ENCODE measurements at regions not wholly inside any gene's neighbourhood (a gene's known extent, or its start where the extent isn't known, plus 50 kb on each side); places are given as distances from the start of the nearest gene placed in this dataset.

- H3K9me3 ChIP-seq (ENCODE audit: control insufficient read depth, insufficient read depth, low read depth, low read length), result no peaks in the 10 kb centered on the region
- no peaks in the 10 kb centered on the region for H4K20me1 ChIP-seq (ENCODE audit: control insufficient read depth, extremely low read depth, insufficient read depth, low read length)
- no peak overlapping the region for H2AFZ ChIP-seq (ENCODE audit: low read length)
- TF ChIP-seq CTCF (conservative IDR thresholded peaks at IDR 0.05 in 1 of 2, IDR thresholded peaks at IDR 0.05 in 1 of 2; ENCODE audit: low read depth in 1 of 2, low read length in 2 of 2) (no peak), EZH2 (IDR thresholded peaks at IDR 0.05; ENCODE audit: low read length, missing control alignments) (no peak)
- H3K4me3 ChIP-seq (replicated peaks in 1 of 4; ENCODE audit: control extremely low read depth in 1 of 4, insufficient read depth in 1 of 4, low read depth in 3 of 4, low read length in 4 of 4), result no peak overlapping the region
- no peaks in the 10 kb centered on the region for H3K79me2 ChIP-seq (ENCODE audit: control insufficient read depth, insufficient read depth, low read length)
- H3K36me3 ChIP-seq (ENCODE audit: control insufficient read depth, insufficient read depth, low read length), result no peaks in the 10 kb centered on the region
- no peak overlapping the region for H3K27ac ChIP-seq (ENCODE audit: insufficient read depth, low read length)
- no peaks in the 10 kb centered on the region for H3K27me3 ChIP-seq (ENCODE audit: control insufficient read depth, insufficient read depth, low read length)
- DNase-seq (ENCODE audit: low read depth in 2 of 2), result no peak
- no peak overlapping the region for H3K9ac ChIP-seq (ENCODE audit: insufficient read depth, low read length)
- no peak overlapping the region for H3K4me2 ChIP-seq (ENCODE audit: extremely low read depth, insufficient read depth, low read length)
- H3K4me1 ChIP-seq (ENCODE audit: control insufficient read depth, extremely low read depth, insufficient read depth, low read length), result peaks cover 12% of the 10 kb centered on the region
Observed at GRCh38 chr7:28356619-28357018, 55.7 kb upstream of the CREB5 start.

- H3K9ac ChIP-seq (ENCODE audit: insufficient read depth, low read length), result peak overlapping the region; percentile 16
- DNase-seq (ENCODE audit: low read depth in 2 of 2), result peak; percentile 99
- no peaks in the 10 kb centered on the region for H3K79me2 ChIP-seq (ENCODE audit: control insufficient read depth, insufficient read depth, low read length)
- H3K36me3 ChIP-seq (ENCODE audit: control insufficient read depth, insufficient read depth, low read length), result no peaks in the 10 kb centered on the region
- no peaks in the 10 kb centered on the region for H4K20me1 ChIP-seq (ENCODE audit: control insufficient read depth, extremely low read depth, insufficient read depth, low read length)
- H3K27ac ChIP-seq (ENCODE audit: insufficient read depth, low read length), result peak overlapping the region; percentile 79
- no peaks in the 10 kb centered on the region for H3K9me3 ChIP-seq (ENCODE audit: control insufficient read depth, insufficient read depth, low read depth, low read length)
- H2AFZ ChIP-seq (ENCODE audit: low read length), result no peak overlapping the region
- H3K4me1 ChIP-seq (ENCODE audit: control insufficient read depth, extremely low read depth, insufficient read depth, low read length), result peaks cover 12% of the 10 kb centered on the region
- TF ChIP-seq EZH2 (IDR thresholded peaks at IDR 0.05; ENCODE audit: low read length, missing control alignments) (no peak), CTCF (conservative IDR thresholded peaks at IDR 0.05 in 1 of 2, IDR thresholded peaks at IDR 0.05 in 1 of 2; ENCODE audit: low read depth in 1 of 2, low read length in 2 of 2) (no peak)
- no peak overlapping the region for H3K4me3 ChIP-seq (replicated peaks in 1 of 4; ENCODE audit: control extremely low read depth in 1 of 4, insufficient read depth in 1 of 4, low read depth in 3 of 4, low read length in 4 of 4)
- peak overlapping the region; percentile 26 for H3K4me2 ChIP-seq (ENCODE audit: extremely low read depth, insufficient read depth, low read length)
- H3K27me3 ChIP-seq (ENCODE audit: control insufficient read depth, insufficient read depth, low read length), result no peaks in the 10 kb centered on the region
Observed at GRCh38 chr7:28358423-28358868, 53.9 kb upstream of the CREB5 start.

DNA sequence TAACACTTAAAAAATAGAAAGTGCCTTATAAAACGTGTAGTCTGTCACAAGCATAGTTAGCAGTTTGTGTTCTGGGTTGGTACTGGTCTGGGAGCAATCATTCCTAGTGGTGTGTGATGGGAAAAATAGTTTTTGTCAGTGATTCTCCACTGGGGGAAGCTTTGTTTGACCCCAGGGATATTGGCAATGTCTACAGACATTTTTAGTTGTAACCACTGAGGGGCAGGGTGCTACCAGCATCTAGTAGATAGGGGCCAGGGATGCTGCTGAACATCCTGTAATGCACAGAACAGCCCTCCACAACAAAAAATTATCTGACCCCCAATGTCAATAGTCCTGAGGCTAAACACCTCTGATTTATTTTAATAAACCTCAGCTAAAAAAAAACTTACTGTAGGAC, 51.6 kb upstream of the CREB5 start:
- no peak overlapping the region for H3K9ac ChIP-seq (ENCODE audit: insufficient read depth, low read length)
- H3K79me2 ChIP-seq (ENCODE audit: control insufficient read depth, insufficient read depth, low read length), result no peaks in the 10 kb centered on the region
- H4K20me1 ChIP-seq (ENCODE audit: control insufficient read depth, extremely low read depth, insufficient read depth, low read length), result no peaks in the 10 kb centered on the region
- H3K36me3 ChIP-seq (ENCODE audit: control insufficient read depth, insufficient read depth, low read length), result no peaks in the 10 kb centered on the region
- H3K27me3 ChIP-seq (ENCODE audit: control insufficient read depth, insufficient read depth, low read length), result no peaks in the 10 kb centered on the region
- no peak for DNase-seq (ENCODE audit: low read depth in 2 of 2)
- H3K9me3 ChIP-seq (ENCODE audit: control insufficient read depth, insufficient read depth, low read depth, low read length), result no peaks in the 10 kb centered on the region
- TF ChIP-seq CTCF (conservative IDR thresholded peaks at IDR 0.05 in 1 of 2, IDR thresholded peaks at IDR 0.05 in 1 of 2; ENCODE audit: low read depth in 1 of 2, low read length in 2 of 2) (no peak), EZH2 (IDR thresholded peaks at IDR 0.05; ENCODE audit: low read length, missing control alignments) (no peak)
- H3K4me2 ChIP-seq (ENCODE audit: extremely low read depth, insufficient read depth, low read length), result no peak overlapping the region
- H3K4me1 ChIP-seq (ENCODE audit: control insufficient read depth, extremely low read depth, insufficient read depth, low read length), result peaks cover 12% of the 10 kb centered on the region
- H3K27ac ChIP-seq (ENCODE audit: insufficient read depth, low read length), result no peak overlapping the region
- no peak overlapping the region for H2AFZ ChIP-seq (ENCODE audit: low read length)
- H3K4me3 ChIP-seq (replicated peaks in 1 of 4; ENCODE audit: control extremely low read depth in 1 of 4, insufficient read depth in 1 of 4, low read depth in 3 of 4, low read length in 4 of 4), result no peak overlapping the region
